ENCODE measurements at regions not wholly inside any gene's neighbourhood (a gene's known extent, or its start where the extent isn't known, plus 50 kb on each side); places are given as distances from the start of the nearest gene placed in this dataset.

- no peaks in the 10 kb centered on the region for H3K79me2 ChIP-seq (ENCODE audit: control insufficient read depth, low read length)
- H3K4me3 ChIP-seq (ENCODE audit: low read length): no peak overlapping the region
- H3K4me2 ChIP-seq (ENCODE audit: low read length): no peak overlapping the region
- H3K9me2 ChIP-seq (replicated peaks; ENCODE audit: control insufficient read depth, low read length): no peaks in the 10 kb centered on the region
- no peak overlapping the region for H3K27ac ChIP-seq (ENCODE audit: low read depth, low read length)
- no peaks in the 10 kb centered on the region for H3K27me3 ChIP-seq (ENCODE audit: control insufficient read depth, low read length)
- H3K9me3 ChIP-seq (ENCODE audit: control insufficient read depth, insufficient read depth, low read length): no peaks in the 10 kb centered on the region
- H3K36me3 ChIP-seq (ENCODE audit: control insufficient read depth, low read length): no peaks in the 10 kb centered on the region
- H3F3A ChIP-seq (ENCODE audit: control insufficient read depth, insufficient read depth): no peaks in the 10 kb centered on the region
- no peaks in the 10 kb centered on the region for H3K4me1 ChIP-seq (ENCODE audit: control insufficient read depth, low read length)
- H4K20me1 ChIP-seq (ENCODE audit: control insufficient read depth, insufficient read depth, low read depth, low read length): no peaks in the 10 kb centered on the region
- TF ChIP-seq CTCF (IDR thresholded peaks at IDR 0.05; ENCODE audit: low read depth, low read length, poor library complexity, severe bottlenecking) (no peak), EZH2phosphoT487 (IDR thresholded peaks at IDR 0.05; ENCODE audit: borderline replicate concordance, low read length) (no peak)
These were observed 259.2 kb downstream of the SLCO4C1 start for GRCh38 chr5:102036927-102037326.

- Histone ChIP-seq H3F3A (ENCODE audit: control insufficient read depth, insufficient read depth) (no peaks in the 10 kb centered on the region), H3K36me3 (ENCODE audit: control insufficient read depth, low read length) (no peaks in the 10 kb centered on the region), H4K20me1 (ENCODE audit: control insufficient read depth, insufficient read depth, low read depth, low read length) (no peaks in the 10 kb centered on the region), H3K79me2 (ENCODE audit: control insufficient read depth, low read length) (no peaks in the 10 kb centered on the region), H3K9me3 (ENCODE audit: control insufficient read depth, insufficient read depth, low read length) (no peaks in the 10 kb centered on the region), H3K4me2 (ENCODE audit: low read length) (no peak overlapping the region), H3K27ac (ENCODE audit: low read depth, low read length) (no peak overlapping the region), H3K4me3 (ENCODE audit: low read length) (no peak overlapping the region), H3K27me3 (ENCODE audit: control insufficient read depth, low read length) (no peaks in the 10 kb centered on the region), H3K4me1 (ENCODE audit: control insufficient read depth, low read length) (no peaks in the 10 kb centered on the region), H3K9me2 (replicated peaks; ENCODE audit: control insufficient read depth, low read length) (no peaks in the 10 kb centered on the region)
- no peak for TF ChIP-seq EZH2phosphoT487 (IDR thresholded peaks at IDR 0.05; ENCODE audit: borderline replicate concordance, low read length)
These were observed 264.4 kb downstream of the SLCO4C1 start for GRCh38 chr5:102031711-102032110.

GRCh38 chr5:102018690-102019089, 277.4 kb downstream of the SLCO4C1 start:
- no peaks in the 10 kb centered on the region for H4K20me1 ChIP-seq (ENCODE audit: control insufficient read depth, insufficient read depth, low read depth, low read length)
- no peaks in the 10 kb centered on the region for H3K79me2 ChIP-seq (ENCODE audit: control insufficient read depth, low read length)
- no peaks in the 10 kb centered on the region for H3K9me3 ChIP-seq (ENCODE audit: control insufficient read depth, insufficient read depth, low read length)
- H3K4me2 ChIP-seq (ENCODE audit: low read length): no peak overlapping the region
- H3K4me3 ChIP-seq (ENCODE audit: low read length): no peak overlapping the region
- H3K4me1 ChIP-seq (ENCODE audit: control insufficient read depth, low read length): no peaks in the 10 kb centered on the region
- H3F3A ChIP-seq (ENCODE audit: control insufficient read depth, insufficient read depth): no peaks in the 10 kb centered on the region
- no peaks in the 10 kb centered on the region for H3K9me2 ChIP-seq (replicated peaks; ENCODE audit: control insufficient read depth, low read length)
- no peaks in the 10 kb centered on the region for H3K27me3 ChIP-seq (ENCODE audit: control insufficient read depth, low read length)
- no peak overlapping the region for H3K27ac ChIP-seq (ENCODE audit: low read depth, low read length)
- TF ChIP-seq CTCF (IDR thresholded peaks at IDR 0.05; ENCODE audit: low read depth, low read length, poor library complexity, severe bottlenecking) (no peak), EZH2phosphoT487 (IDR thresholded peaks at IDR 0.05; ENCODE audit: borderline replicate concordance, low read length) (no peak)
- H3K36me3 ChIP-seq (ENCODE audit: control insufficient read depth, low read length): no peaks in the 10 kb centered on the region

GRCh38 chr5:102018279-102018678, 277.8 kb downstream of the SLCO4C1 start:
- H3K4me3 ChIP-seq (ENCODE audit: low read length): no peak overlapping the region
- H3K27ac ChIP-seq (ENCODE audit: low read depth, low read length): no peak overlapping the region
- H3K4me2 ChIP-seq (ENCODE audit: low read length): no peak overlapping the region
- H3F3A ChIP-seq (ENCODE audit: control insufficient read depth, insufficient read depth): no peaks in the 10 kb centered on the region
- H3K79me2 ChIP-seq (ENCODE audit: control insufficient read depth, low read length): no peaks in the 10 kb centered on the region
- H3K27me3 ChIP-seq (ENCODE audit: control insufficient read depth, low read length): no peaks in the 10 kb centered on the region
- no peaks in the 10 kb centered on the region for H3K9me2 ChIP-seq (replicated peaks; ENCODE audit: control insufficient read depth, low read length)
- H3K4me1 ChIP-seq (ENCODE audit: control insufficient read depth, low read length): no peaks in the 10 kb centered on the region
- H3K9me3 ChIP-seq (ENCODE audit: control insufficient read depth, insufficient read depth, low read length): no peaks in the 10 kb centered on the region
- no peaks in the 10 kb centered on the region for H3K36me3 ChIP-seq (ENCODE audit: control insufficient read depth, low read length)
- TF ChIP-seq CTCF (IDR thresholded peaks at IDR 0.05; ENCODE audit: low read depth, low read length, poor library complexity, severe bottlenecking): no peak
- no peak for TF ChIP-seq EZH2phosphoT487 (IDR thresholded peaks at IDR 0.05; ENCODE audit: borderline replicate concordance, low read length)
- no peaks in the 10 kb centered on the region for H4K20me1 ChIP-seq (ENCODE audit: control insufficient read depth, insufficient read depth, low read depth, low read length)

All from DOHH2 (cell line).